Suppressor macrophage treated with lipopolysaccharide for 1 hour (primary cell): ENCODE measurements at regions not wholly inside any gene's neighbourhood (a gene's known extent, or its start where the extent isn't known, plus 50 kb on each side); places are given as distances from the start of the nearest gene placed in this dataset.

Experiments
- DNase-seq, 3 donors: peaks; one replicate each; pipeline ENCODE4 v3.0.0-alpha.2; 2020 to 2022

DNA sequence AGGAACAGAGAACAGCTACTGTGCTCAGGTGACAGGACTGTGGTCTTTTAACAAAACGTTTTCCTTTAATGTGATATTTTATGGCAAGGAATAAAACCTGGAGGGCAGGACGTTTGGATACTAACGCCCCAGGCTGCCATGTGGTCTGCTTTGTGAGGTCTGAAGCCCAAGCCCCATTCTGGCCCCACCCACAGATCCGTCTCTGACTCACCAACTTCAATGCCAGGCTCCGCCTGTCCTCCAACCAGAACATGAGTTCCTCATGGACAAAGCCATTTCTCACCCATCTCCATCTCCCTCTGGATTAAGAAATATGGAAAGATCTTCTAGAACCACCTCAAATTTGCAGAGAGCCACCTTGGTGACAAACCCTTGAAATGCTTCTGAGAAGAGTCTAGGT, 148.8 kb downstream of the CRYBB2 start:
- peak; percentile 34 to 59 (median 58) for DNase-seq

- no peak for DNase-seq
These were observed 149.6 kb downstream of the CRYBB2 start for GRCh38 chr22:25369041-25369440.

GRCh38 chr22:25370322-25370721, 150.9 kb downstream of the CRYBB2 start:
- no peak for DNase-seq

GRCh38 chr22:25372000-25372595, 152.7 kb downstream of the CRYBB2 start:
- DNase-seq, result no peak

DNA sequence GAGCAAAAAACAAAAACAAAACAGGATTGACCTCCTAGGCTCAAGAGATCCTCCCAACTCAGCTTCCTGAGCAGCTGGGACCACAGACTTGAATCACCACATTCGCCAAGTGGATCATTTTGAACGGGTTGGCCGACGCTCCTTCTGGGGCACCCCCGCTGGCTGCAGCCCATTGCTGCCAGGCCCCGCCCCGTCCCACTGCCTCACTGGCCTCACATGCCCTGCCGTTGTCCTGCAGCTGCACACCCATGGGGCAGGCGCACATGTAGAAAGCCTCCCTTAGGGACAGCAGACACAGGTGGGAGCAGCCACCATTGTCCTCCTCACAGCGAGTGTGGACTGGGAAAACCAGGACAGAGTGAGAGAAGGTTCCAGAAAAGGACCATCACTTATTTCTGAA, 154.5 kb downstream of the CRYBB2 start:
- DNase-seq, result no peak

DNA sequence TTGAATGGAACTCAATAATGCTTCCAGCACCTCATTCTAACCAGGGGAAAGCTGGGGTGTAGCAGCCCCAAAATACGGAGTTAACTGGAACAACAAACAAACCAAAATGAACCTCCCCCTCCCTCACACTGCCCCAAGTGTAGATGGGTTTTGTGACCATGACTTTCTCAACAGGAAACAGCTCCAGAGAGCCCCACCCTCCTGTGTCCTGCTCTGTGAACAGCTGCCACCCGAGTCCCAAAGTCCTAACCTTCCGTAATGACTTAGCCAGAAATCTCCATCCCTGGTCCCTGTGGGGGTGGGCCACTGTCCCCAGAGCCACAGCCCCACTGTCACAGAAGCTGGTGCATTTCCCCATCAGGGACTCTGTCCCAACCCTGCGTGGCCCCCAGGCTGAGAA, 155.4 kb downstream of the CRYBB2 start:
- no peak for DNase-seq

GRCh38 chr22:25375683-25376082, 156.2 kb downstream of the CRYBB2 start:
- DNase-seq, result no peak

DNA sequence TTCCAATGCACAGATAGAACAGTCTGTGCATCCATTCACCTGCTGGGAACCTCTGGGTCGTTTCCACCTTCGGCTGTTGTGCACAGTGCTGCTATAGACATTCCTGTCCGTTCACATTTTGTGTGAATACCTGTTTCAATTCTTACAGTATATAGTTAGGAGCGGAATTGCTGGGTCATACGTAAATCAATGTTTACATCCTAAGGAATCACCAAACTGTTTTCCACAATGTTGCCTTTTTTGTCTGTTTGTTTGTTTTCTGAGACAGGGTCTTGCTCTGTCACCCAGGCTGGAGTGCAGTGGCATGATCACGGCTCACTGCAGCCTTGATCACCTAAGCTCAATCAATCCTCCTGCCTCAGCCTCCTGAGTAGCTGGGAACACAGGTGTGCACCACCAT, 158.3 kb downstream of the CRYBB2 start:
- DNase-seq, result no peak

DNA sequence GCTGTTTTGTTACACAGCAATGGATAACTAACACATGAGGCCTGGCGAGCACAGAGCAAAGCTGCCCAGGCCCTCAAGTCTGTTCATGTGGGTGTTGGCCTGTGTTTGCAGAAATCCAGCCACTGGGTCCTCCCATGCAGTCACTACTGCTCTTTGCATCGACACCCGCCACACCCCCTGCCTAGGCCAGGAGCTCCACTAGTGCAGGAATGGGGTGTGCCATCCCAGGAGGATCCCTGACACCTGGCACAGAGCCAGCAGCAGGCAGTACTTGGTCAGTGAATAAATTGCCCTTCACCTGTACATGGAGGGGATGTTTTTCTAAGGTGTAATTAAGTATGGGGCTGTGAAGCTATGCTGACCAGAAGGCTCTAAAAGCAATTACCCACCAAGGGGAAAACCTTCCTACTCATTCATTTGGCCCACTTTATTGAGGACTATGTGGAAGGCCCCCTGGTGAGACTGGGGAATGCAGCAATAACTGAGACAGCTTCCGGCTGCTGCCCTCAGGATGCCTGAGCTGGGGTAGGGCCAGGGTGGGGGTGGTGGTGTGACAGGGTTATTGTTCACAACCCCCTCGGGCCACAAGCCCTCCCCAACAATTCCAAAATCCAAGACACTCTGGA, 160.8 kb downstream of the CRYBB2 start:
- DNase-seq, result no peak

GRCh38 chr22:25382762-25383161, 163.3 kb downstream of the CRYBB2 start:
- no peak for DNase-seq

DNA sequence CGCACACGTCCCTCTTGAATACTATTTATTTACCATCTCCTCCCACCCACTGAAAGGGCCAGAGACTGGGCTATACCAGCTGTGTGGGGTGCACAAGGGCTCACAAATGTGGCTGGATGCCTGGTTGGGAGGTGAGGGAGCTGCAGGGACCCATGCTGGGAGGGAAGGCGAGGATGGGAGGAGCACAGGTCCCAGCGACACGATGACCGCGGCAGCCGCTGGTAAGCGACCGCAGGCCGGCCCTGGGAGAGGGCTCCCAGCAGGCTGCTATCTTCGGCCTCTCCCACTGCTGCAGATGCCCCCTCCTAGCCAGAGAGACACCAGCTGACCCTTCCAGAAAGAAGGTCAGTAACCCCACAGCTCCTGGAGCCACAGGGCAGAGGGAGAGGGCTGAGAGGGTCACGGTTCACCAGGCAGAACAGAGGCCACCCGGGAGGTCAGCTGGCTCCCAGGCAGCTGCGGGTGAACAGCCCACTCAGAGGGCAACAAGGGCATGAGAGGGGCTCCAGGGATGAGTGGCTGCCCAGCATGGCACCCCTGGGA, 163.9 kb downstream of the CRYBB2 start:
- no peak for DNase-seq

GRCh38 chr22:25383892-25384291, 164.5 kb downstream of the CRYBB2 start:
- DNase-seq, result no peak

DNA sequence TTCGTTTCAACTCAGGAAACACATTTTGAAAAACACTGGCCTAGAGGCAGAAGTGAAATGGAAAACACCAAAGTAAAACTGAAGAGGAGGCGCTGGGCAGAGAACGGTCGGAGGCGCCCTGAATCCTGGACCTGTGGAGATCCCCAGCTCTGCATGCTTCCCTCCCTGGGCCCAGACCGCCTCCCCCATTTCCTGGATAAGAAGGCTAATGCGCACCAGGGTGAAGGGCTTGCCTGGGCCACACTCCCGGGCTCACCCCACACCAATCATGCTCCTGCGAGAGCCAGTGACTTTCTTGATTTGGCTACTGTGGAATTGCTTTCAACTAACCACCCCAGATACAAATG, 167.1 kb downstream of the CRYBB2 start:
- no peak for DNase-seq

DNA sequence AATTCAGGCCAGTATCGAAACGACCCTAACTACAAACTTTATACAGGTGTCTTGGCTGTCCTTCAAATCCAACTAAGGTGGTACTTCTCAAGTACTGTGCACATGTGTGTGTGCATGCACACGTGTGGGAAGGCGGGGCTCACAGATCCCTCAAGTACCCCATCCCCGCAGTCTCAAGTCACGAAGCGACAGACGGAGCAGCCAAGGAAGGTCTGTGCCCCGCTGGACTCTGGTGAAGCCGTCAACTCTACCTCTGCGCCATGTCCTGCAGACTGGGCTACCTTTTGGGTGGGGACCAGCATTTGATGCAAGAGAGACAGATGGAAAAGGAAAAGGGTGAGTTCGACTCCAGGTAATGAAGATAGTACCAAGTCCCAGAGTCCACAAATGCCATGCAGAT, 169.0 kb downstream of the CRYBB2 start:
- DNase-seq, result no peak

- peak; percentile 43 to 49 (median 48) for DNase-seq
These were observed 169.6 kb downstream of the CRYBB2 start for GRCh38 chr22:25388866-25389540.

DNA sequence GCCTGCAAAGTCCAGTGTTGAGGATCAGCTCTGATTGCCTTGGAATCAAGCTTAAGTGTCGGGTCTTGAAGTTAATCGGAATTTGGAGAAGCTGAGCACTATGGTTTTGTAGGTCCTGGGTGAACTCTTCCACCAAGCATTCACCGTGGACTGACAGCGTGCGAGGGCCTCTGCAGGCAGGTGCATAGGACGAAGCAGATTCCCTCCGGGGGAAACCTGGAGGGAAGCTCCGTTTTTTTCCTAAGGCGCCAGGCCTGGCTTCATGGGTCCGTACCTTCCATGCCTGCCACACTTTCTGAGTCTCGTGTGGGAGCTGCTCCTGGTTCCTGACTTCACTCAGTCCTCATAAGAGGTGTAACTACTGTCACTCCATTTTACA, 170.1 kb downstream of the CRYBB2 start:
- DNase-seq, result no peak

GRCh38 chr22:25390297-25391240, 171.1 kb downstream of the CRYBB2 start:
- no peak for DNase-seq

- no peak for DNase-seq
These were observed 171.9 kb upstream of the GRK3 start for GRCh38 chr22:25392584-25392983.

- DNase-seq, result no peak
These were observed 171.2 kb upstream of the GRK3 start for GRCh38 chr22:25393121-25393805.

- DNase-seq, result no peak
These were observed 169.0 kb upstream of the GRK3 start for GRCh38 chr22:25395468-25395867.

- DNase-seq, result no peak
These were observed 168.6 kb upstream of the GRK3 start for GRCh38 chr22:25395915-25396314.

GRCh38 chr22:25396615-25397200, 167.8 kb upstream of the GRK3 start:
- DNase-seq, result no peak
